H1 (cell line): ENCODE measurements at regions not wholly inside any gene's neighbourhood (a gene's known extent, or its start where the extent isn't known, plus 50 kb on each side); places are given as distances from the start of the nearest gene placed in this dataset.

Experiments used
- CTCF ChIA-PET: fragments of 300-600 bp; sonication (Branson Sonifier 250); formaldehyde crosslinking; loops from one replicate; lab custom pipeline; 2021; ENCODE audit not compliant: partially characterized antibody; lab: Charles Lee
- POLR2A ChIA-PET: fragments of 300-600 bp; sonication (Branson Sonifier 250); formaldehyde crosslinking; loops from one replicate; lab custom pipeline; 2021; ENCODE audit warnings: inconsistent platforms; ENCODE audit not compliant: partially characterized antibody; lab: Charles Lee
- DNase-seq, 2 experiments: peaks; one replicate each; pipeline versions ENCODE4 v3.0.0 to v3.0.0-alpha.2; 2010 to 2022; ENCODE audit warnings: low spot score in 2 of 2, low read depth in 1 of 2, mixed read lengths in 1 of 2
- FAIRE-seq: peaks from 2 replicates; lab custom pipeline; 2011; peaks lifted over from hg19 to GRCh38; lab: Jason Lieb, UNC
- H2AFZ ChIP-seq: 2 replicates; pipeline ENCODE4 v1.8.1; 2012; ENCODE audit warnings: low read length, inconsistent platforms
- H2AK5ac ChIP-seq: 2 replicates; pipeline ENCODE4 v1.6.1; 2013; ENCODE audit warnings: low read depth, low read length
- H2BK120ac ChIP-seq: replicated peaks from 2 replicates; pipeline ENCODE3; 2013; ENCODE audit warnings: low read depth, low read length, inconsistent platforms
- H2BK12ac ChIP-seq: 2 replicates; pipeline ENCODE4 v1.6.1; 2013; ENCODE audit warnings: low read depth, low read length
- H2BK15ac ChIP-seq: 2 replicates; pipeline ENCODE4 v1.6.1; 2013; ENCODE audit warnings: low read length
- H2BK20ac ChIP-seq: 2 replicates; pipeline ENCODE4 v1.6.1; 2013; ENCODE audit warnings: low read length
- H2BK5ac ChIP-seq: 2 replicates; pipeline ENCODE4 v1.6.1; 2013; ENCODE audit warnings: low read depth, low read length
- H3K14ac ChIP-seq: 2 replicates; pipeline ENCODE4 v1.6.1; 2013; ENCODE audit warnings: inconsistent platforms; ENCODE audit not compliant: insufficient read length
- H3K18ac ChIP-seq: 2 replicates; pipeline ENCODE4 v1.6.1; 2013; ENCODE audit warnings: low read length; ENCODE audit errors: extremely low read depth
- H3K23ac ChIP-seq: 2 replicates; pipeline ENCODE4 v1.6.1; 2013; ENCODE audit warnings: inconsistent platforms; ENCODE audit not compliant: insufficient read length
- H3K23me2 ChIP-seq: 2 replicates; pipeline ENCODE4 v1.6.1; 2013; ENCODE audit warnings: low read depth, low read length
- H3K27ac ChIP-seq: 2 replicates; pipeline ENCODE4 v1.6.1; 2011; ENCODE audit warnings: low read depth, low read length, inconsistent platforms
- H3K27me3 ChIP-seq, 4 experiments: replicated peaks in 1 of 4; 1 replicate in 1 of 4; 2 replicates in 3 of 4; pipeline versions ENCODE4 v1.6.1 to v1.8.1; 2011 to 2013; ENCODE audit warnings: low read length in 3 of 4, mild to moderate bottlenecking in 3 of 4, inconsistent platforms in 2 of 4, mixed read lengths in 2 of 4, moderate library complexity in 1 of 4; ENCODE audit not compliant: control insufficient read depth in 3 of 4, insufficient read depth in 3 of 4; ENCODE audit errors: extremely low read depth in 1 of 4
- H3K36me3 ChIP-seq, 4 experiments: 2 replicates each; pipeline versions ENCODE4 v1.6.1 to v1.8.1; 2011 to 2013; ENCODE audit warnings: mild to moderate bottlenecking in 4 of 4, low read length in 3 of 4, moderate library complexity in 2 of 4, control low read depth in 1 of 4, inconsistent platforms in 1 of 4; ENCODE audit not compliant: insufficient read depth in 4 of 4, control insufficient read depth in 2 of 4
- H3K4ac ChIP-seq: replicated peaks from 2 replicates; pipeline ENCODE3; 2013; ENCODE audit warnings: low read length, low read depth, mixed read lengths, inconsistent platforms; ENCODE audit not compliant: insufficient read length
- H3K4me1 ChIP-seq, 4 experiments: replicated peaks in 1 of 4; 1 replicate in 1 of 4; 2 replicates in 3 of 4; pipeline versions ENCODE4 v1.6.1 to v1.8.1; 2011 to 2013; ENCODE audit warnings: low read length in 3 of 4, inconsistent platforms in 2 of 4, mixed read lengths in 1 of 4; ENCODE audit not compliant: insufficient read depth in 4 of 4, control insufficient read depth in 3 of 4
- H3K4me2 ChIP-seq, 2 experiments: 2 replicates each; pipeline versions ENCODE4 v1.6.1 to v1.8.1; 2011 to 2013; ENCODE audit warnings: low read depth in 2 of 2, low read length in 2 of 2, control low read depth in 1 of 2, inconsistent platforms in 1 of 2, mild to moderate bottlenecking in 1 of 2; ENCODE audit not compliant: insufficient read depth in 1 of 2
- H3K4me3 ChIP-seq, 4 experiments: fragments of 200-600, 300-600 bp in 1 of 4; sonication (generic), shearing (Covaris generic), sonication (Bioruptor Twin) in 1 of 4; 2 replicates each; pipeline versions ENCODE4 v1.5.1 to v1.8.1; 2011 to 2016; ENCODE audit warnings: low read length in 4 of 4, low read depth in 3 of 4, control low read depth in 2 of 4, inconsistent platforms in 2 of 4, mild to moderate bottlenecking in 2 of 4, mixed read lengths in 1 of 4, moderate library complexity in 1 of 4; ENCODE audit not compliant: insufficient read depth in 2 of 4; ENCODE audit errors: extremely low read depth in 1 of 4
- H3K56ac ChIP-seq: replicated peaks from 2 replicates; pipeline ENCODE3; 2013; ENCODE audit warnings: low read depth, mild to moderate bottlenecking, mixed read lengths, low read length, inconsistent platforms; ENCODE audit not compliant: insufficient read length
- H3K79me1 ChIP-seq: 2 replicates; pipeline ENCODE4 v1.6.1; 2013; ENCODE audit warnings: low read depth, low read length, control low read depth
- H3K79me2 ChIP-seq, 2 experiments: 2 replicates each; pipeline versions ENCODE4 v1.6.1 to v1.8.1; 2012 to 2013; ENCODE audit warnings: low read length in 2 of 2, mild to moderate bottlenecking in 2 of 2, inconsistent platforms in 1 of 2; ENCODE audit not compliant: insufficient read depth in 2 of 2, control insufficient read depth in 1 of 2
- H3K9ac ChIP-seq, 4 experiments: replicated peaks in 1 of 4; 1 replicate in 1 of 4; 2 replicates in 3 of 4; pipeline versions ENCODE4 v1.6.1 to v1.8.1; 2011 to 2013; ENCODE audit warnings: low read depth in 3 of 4, low read length in 3 of 4, control low read depth in 2 of 4, mild to moderate bottlenecking in 2 of 4, moderate library complexity in 2 of 4, inconsistent platforms in 1 of 4; ENCODE audit errors: extremely low read depth in 1 of 4
- H3K9me3 ChIP-seq, 2 experiments: 2 replicates each; pipeline versions ENCODE4 v1.6.1 to v1.8.1; 2012 to 2013; ENCODE audit warnings: mild to moderate bottlenecking in 2 of 2, moderate library complexity in 2 of 2, control low read depth in 1 of 2, inconsistent platforms in 1 of 2, low read depth in 1 of 2, low read length in 1 of 2, mixed read lengths in 1 of 2; ENCODE audit not compliant: insufficient read depth in 2 of 2
- H4K20me1 ChIP-seq, 2 experiments: replicated peaks in 1 of 2; 2 replicates each; pipeline versions ENCODE3 to v1.8.1; 2011 to 2013; ENCODE audit warnings: inconsistent platforms in 2 of 2, low read length in 2 of 2, mild to moderate bottlenecking in 1 of 2; ENCODE audit not compliant: insufficient read depth in 2 of 2, control insufficient read depth in 1 of 2
- H4K5ac ChIP-seq: 2 replicates; pipeline ENCODE4 v1.6.1; 2013; ENCODE audit warnings: low read length, low read depth, mixed read lengths, inconsistent platforms; ENCODE audit not compliant: insufficient read length
- H4K8ac ChIP-seq: 2 replicates; pipeline ENCODE4 v1.8.0; 2013; ENCODE audit warnings: mild to moderate bottlenecking, moderate library complexity, low read length, inconsistent platforms; ENCODE audit not compliant: insufficient read depth; ENCODE audit errors: extremely low read depth
- H4K91ac ChIP-seq: replicated peaks from 2 replicates; pipeline ENCODE3; 2013; ENCODE audit warnings: low read length, mixed read lengths, inconsistent platforms; ENCODE audit not compliant: insufficient read length
- E2F6 ChIP-seq: IDR thresholded peaks from 2 replicates; pipeline ENCODE4 v1.6.1; 2012; ENCODE audit warnings: inconsistent platforms
- EP300 ChIP-seq, 2 experiments: IDR thresholded peaks; 1 replicate in 1 of 2; 2 replicates in 1 of 2; pipeline ENCODE4 v1.6.1; 2011 to 2012; ENCODE audit warnings: low read depth in 2 of 2, low read length in 2 of 2, mild to moderate bottlenecking in 2 of 2, borderline replicate concordance in 1 of 2, inconsistent platforms in 1 of 2, moderate library complexity in 1 of 2
- SP2 ChIP-seq: IDR thresholded peaks from 2 replicates; pipeline ENCODE4 v1.6.1; 2012; ENCODE audit warnings: mild to moderate bottlenecking, low read length, inconsistent platforms
- SRF ChIP-seq: IDR thresholded peaks from 2 replicates; pipeline ENCODE4 v1.6.1; 2011; ENCODE audit warnings: mild to moderate bottlenecking, low read depth, low read length, moderate library complexity
- TF ChIP-seq, protein P1 (sequence below): IDR thresholded peaks from 2 replicates; pipeline ENCODE4 v1.6.1; 2012; ENCODE audit warnings: low read length, inconsistent platforms
- TF ChIP-seq, protein P2 (sequence below): IDR thresholded peaks from 2 replicates; pipeline ENCODE4 v1.6.1; 2012; ENCODE audit warnings: inconsistent platforms

DNA sequence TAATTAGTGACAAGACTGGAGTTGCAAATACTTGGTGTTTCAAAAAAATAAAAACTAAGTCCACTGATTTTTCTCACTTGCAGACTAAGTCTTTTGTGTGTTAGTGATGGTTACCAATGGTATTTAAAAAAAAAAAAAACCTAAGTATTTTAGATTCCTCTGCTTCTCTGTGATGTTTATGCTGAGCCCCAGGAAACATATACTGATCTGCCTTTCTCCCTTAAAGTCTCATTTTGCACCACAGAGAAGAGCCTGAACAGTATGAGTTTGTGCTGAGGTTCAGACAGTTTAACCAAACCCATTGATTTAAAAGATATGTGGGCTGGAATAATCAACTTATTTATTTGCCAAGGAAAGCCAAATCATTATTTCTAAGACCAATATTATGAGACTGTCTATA is 1305.0 kb downstream of the PCDH18 start:
- Histone ChIP-seq H3K4me2 (no peak overlapping the region), H3K36me3 (no peaks in the 10 kb centered on the region; a peak in 1 of 8 replicates), H2BK20ac (no peak overlapping the region), H3K27ac (no peak overlapping the region), H4K8ac (no peak overlapping the region), H3K27me3 (no peaks in the 10 kb centered on the region), H3K14ac (no peak overlapping the region), H3K56ac (no peak overlapping the region), H3K9ac (no peak overlapping the region), H2BK120ac (no peak overlapping the region), H3K4ac (no peak overlapping the region), H3K79me2 (no peaks in the 10 kb centered on the region), H2AK5ac (no peak overlapping the region), H4K91ac (no peak overlapping the region), H2BK15ac (no peak overlapping the region), H2AFZ (no peak overlapping the region), H3K23me2 (no peaks in the 10 kb centered on the region), H2BK12ac (no peak overlapping the region), H4K20me1 (no peaks in the 10 kb centered on the region), H4K5ac (no peak overlapping the region), H3K4me3 (no peak overlapping the region), H2BK5ac (no peak overlapping the region), H3K9me3 (no peaks in the 10 kb centered on the region), H3K4me1 (peaks cover 0 to 4% (median 0%) of the 10 kb centered on the region in 4 experiments; a peak in 1 of 7 replicates), H3K18ac (no peak overlapping the region), H3K79me1 (no peaks in the 10 kb centered on the region), H3K23ac (no peak overlapping the region)
- no peak for FAIRE-seq
- TF ChIP-seq SP2 (no peak), E2F6 (no peak), EP300 (IDR thresholded peaks at IDR 0.05; ENCODE audit: borderline replicate concordance in 1 of 2, low read depth in 2 of 2, low read length in 2 of 2) (no peak), SRF (no peak)
- TF ChIP-seq, protein P1, sequence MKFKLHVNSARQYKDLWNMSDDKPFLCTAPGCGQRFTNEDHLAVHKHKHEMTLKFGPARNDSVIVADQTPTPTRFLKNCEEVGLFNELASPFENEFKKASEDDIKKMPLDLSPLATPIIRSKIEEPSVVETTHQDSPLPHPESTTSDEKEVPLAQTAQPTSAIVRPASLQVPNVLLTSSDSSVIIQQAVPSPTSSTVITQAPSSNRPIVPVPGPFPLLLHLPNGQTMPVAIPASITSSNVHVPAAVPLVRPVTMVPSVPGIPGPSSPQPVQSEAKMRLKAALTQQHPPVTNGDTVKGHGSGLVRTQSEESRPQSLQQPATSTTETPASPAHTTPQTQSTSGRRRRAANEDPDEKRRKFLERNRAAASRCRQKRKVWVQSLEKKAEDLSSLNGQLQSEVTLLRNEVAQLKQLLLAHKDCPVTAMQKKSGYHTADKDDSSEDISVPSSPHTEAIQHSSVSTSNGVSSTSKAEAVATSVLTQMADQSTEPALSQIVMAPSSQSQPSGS, result no peak
- TF ChIP-seq, protein P2, sequence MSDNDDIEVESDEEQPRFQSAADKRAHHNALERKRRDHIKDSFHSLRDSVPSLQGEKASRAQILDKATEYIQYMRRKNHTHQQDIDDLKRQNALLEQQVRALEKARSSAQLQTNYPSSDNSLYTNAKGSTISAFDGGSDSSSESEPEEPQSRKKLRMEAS, result no peak
- DNase-seq, result no peak
- POLR2A ChIA-PET, result no interaction called here
- CTCF ChIA-PET, result interaction anchor here (0.7 kb wide), 1 partner anchor 168 kb away, joined by 3 read pairs; no protein-coding TSS in a partner anchor
